ENCODE measurements at regions not wholly inside any gene's neighbourhood (a gene's known extent, or its start where the extent isn't known, plus 50 kb on each side); places are given as distances from the start of the nearest gene placed in this dataset.

DNA sequence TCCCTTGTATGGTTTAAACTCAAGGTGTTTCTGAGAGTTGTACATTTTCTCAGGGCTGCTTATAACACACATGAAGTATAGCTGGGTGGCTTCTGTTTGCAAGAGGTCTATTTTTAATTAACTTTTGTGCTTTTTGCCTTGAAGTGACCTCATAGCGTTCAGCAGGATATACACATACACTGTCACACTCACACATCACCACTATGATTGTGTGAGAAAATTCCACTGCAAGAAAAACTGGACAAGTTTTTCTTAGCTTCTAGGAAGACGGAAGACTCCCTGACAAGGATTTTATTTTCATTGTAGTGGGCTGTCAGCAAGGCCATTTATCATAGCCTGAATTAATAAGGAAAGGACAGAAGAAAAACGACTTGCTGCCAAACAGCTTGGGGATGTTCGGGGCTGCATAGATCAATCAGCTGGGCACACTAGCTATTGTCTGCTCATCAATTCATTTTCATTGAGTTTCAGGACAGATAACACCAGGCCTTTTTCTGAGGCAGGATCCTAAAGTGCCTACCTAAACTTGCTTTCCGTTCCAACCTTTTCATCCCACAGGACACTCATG is 192.8 kb upstream of the CRBN start:
- ATAC-seq (ENCODE audit: low FRiP score) = no peak
- TF ChIP-seq, protein P1, sequence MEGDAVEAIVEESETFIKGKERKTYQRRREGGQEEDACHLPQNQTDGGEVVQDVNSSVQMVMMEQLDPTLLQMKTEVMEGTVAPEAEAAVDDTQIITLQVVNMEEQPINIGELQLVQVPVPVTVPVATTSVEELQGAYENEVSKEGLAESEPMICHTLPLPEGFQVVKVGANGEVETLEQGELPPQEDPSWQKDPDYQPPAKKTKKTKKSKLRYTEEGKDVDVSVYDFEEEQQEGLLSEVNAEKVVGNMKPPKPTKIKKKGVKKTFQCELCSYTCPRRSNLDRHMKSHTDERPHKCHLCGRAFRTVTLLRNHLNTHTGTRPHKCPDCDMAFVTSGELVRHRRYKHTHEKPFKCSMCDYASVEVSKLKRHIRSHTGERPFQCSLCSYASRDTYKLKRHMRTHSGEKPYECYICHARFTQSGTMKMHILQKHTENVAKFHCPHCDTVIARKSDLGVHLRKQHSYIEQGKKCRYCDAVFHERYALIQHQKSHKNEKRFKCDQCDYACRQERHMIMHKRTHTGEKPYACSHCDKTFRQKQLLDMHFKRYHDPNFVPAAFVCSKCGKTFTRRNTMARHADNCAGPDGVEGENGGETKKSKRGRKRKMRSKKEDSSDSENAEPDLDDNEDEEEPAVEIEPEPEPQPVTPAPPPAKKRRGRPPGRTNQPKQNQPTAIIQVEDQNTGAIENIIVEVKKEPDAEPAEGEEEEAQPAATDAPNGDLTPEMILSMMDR (IDR thresholded peaks at IDR 0.05) = no peak
- DNase-seq (ENCODE audit: low spot score) = no peak

DNA sequence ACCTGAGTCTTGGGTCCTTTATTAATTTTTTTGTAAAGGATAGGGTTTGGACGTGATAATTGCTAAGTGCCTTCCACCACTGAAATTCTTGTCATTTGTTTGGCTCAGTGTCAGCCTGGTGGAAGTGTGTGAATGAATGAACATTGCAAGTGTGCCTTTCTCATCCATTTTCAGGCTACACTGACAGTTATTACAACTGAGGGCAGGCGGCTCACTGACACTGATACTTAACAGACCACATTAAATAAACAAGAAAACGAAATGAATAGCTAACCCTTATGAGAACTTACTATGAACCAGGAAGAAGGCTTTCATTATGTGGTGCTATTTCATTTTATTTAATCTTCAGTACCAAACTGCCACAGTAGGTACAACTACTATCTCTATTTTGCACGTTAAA is 188.8 kb upstream of the CRBN start:
- no peak for DNase-seq (ENCODE audit: low spot score)
- TF ChIP-seq, protein P1 (IDR thresholded peaks at IDR 0.05) = no peak
- no peak for ATAC-seq (ENCODE audit: low FRiP score)

DNA sequence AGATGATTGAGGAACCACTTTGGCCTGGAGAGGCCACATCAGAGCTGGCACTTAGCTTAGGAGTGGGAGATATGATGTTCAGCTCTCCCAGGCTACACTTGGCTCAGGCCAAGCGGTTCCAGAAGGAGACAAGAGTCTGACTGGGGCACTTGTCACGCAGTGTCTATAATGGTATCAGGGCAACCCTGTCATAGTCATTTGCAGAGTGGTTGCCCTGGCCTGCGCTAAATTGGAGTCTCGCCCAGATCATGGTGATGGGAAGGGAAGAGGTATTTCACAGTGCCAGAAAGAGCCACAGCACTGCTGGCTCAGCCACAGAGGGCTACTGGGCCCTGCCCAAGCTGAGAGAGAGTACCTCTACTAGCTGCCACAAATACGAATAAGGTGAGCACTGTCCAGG is 186.9 kb upstream of the CRBN start:
- ATAC-seq (ENCODE audit: low FRiP score) = no peak
- no peak for DNase-seq (ENCODE audit: low spot score)
- TF ChIP-seq, protein P1 (IDR thresholded peaks at IDR 0.05) = no peak

DNA sequence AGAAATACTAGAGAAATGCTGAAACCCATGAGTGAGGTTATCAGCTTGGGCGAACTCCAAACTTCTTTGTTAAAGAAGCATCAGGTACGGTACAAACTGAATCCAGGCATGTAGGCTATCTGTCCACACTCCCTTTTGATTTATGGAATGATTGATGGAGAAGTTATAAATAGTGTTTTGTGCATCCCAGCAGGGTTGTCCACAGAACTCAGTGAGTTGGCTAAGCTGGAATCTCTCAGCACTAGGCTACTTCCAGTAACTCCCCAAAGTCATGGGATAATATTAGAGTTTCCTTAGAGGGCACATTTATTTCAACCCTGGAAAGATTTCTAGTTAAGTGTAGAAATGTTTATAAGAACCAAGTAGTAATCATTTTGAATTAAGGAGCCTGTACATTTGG is 186.2 kb upstream of the CRBN start:
- peak; percentile 70 for ATAC-seq (ENCODE audit: low FRiP score)
- TF ChIP-seq, protein P1 (IDR thresholded peaks at IDR 0.05) = no peak
- no peak for DNase-seq (ENCODE audit: low spot score)

- TF ChIP-seq, protein P1 (IDR thresholded peaks at IDR 0.05) = no peak
- ATAC-seq (ENCODE audit: low FRiP score) (no peak), DNase-seq (ENCODE audit: low spot score) (no peak)
These were observed 177.4 kb upstream of the CRBN start for GRCh38 chr3:3356846-3357245.

GRCh38 chr3:3355442-3355841 is 176.0 kb upstream of the CRBN start:
- DNase-seq (ENCODE audit: low spot score) = no peak
- TF ChIP-seq, protein P1 (IDR thresholded peaks at IDR 0.05) = no peak
- ATAC-seq (ENCODE audit: low FRiP score) = no peak

DNA sequence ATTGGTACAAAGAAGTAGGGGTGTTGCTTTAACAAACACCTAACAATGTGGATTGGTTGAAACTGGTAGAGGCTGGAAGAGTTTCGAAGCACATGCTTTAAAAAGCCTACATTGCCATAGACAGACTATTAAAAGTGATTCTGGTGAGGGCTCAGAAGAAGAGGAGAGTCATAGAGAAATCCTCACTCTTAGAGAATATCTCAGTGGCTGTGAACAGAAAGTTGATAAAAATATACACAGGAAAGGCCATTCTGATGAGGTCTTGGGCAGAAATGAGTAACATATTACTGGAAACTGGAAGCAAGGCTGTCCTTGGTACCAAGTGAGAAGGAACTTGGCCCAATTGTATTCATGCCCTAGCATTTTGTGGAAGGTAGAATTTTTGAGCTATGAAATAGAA is 173.7 kb upstream of the CRBN start:
- TF ChIP-seq, protein P1 (IDR thresholded peaks at IDR 0.05) = no peak
- no peak for ATAC-seq (ENCODE audit: low FRiP score)

More for the DNA sequence above, 173.7 kb upstream of the CRBN start:
- DNase-seq (ENCODE audit: low spot score) = no peak

Measured in omental fat pad (tissue), 3 donors.